Esophagus squamous epithelium (tissue), 5 donors: ENCODE measurements at regions not wholly inside any gene's neighbourhood (a gene's known extent, or its start where the extent isn't known, plus 50 kb on each side); places are given as distances from the start of the nearest gene placed in this dataset.

ENCODE experiments used
- DNase-seq: peaks from one replicate; lab custom pipeline; 2025; lab: John Stamatoyannopoulos, UW
- H3K27ac ChIP-seq, 4 donors: fragments of 200-600 bp; sonication (generic); one replicate each; pipeline ENCODE4 v1.5.1; 2016 to 2019; ENCODE audit warnings: mild to moderate bottlenecking in 1 of 4
- H3K27me3 ChIP-seq, 4 donors: fragments of 200-600 bp; sonication (generic); 1 replicate in 3 of 4; 2 replicates in 1 of 4; pipeline versions ENCODE4 v1.5.1 to v1.6.0; 2017 to 2021; ENCODE audit warnings: antibody characterized with exemption in 1 of 4
- H3K36me3 ChIP-seq, 3 donors: fragments of 200-600 bp; sonication (generic); one replicate each; pipeline ENCODE4 v1.5.1; 2016 to 2019
- H3K4me1 ChIP-seq, 3 donors: fragments of 200-600 bp; sonication (generic); one replicate each; pipeline ENCODE4 v1.5.1; 2017 to 2019
- H3K4me3 ChIP-seq, 4 donors: fragments of 200-600 bp; sonication (generic); 1 replicate in 3 of 4; 2 replicates in 1 of 4; pipeline ENCODE4 v1.5.1; 2016 to 2019; ENCODE audit warnings: mild to moderate bottlenecking in 2 of 4, moderate library complexity in 1 of 4
- H3K9me3 ChIP-seq, 3 donors: fragments of 200-600 bp; sonication (generic); one replicate each; pipeline ENCODE4 v1.5.1; 2016 to 2019
- POLR2A ChIP-seq, 4 donors: fragments of 450-650 bp; IDR thresholded peaks; one replicate each; pipeline ENCODE4 v1.6.1; 2017; ENCODE audit warnings: antibody characterized with exemption in 4 of 4, mild to moderate bottlenecking in 4 of 4, moderate library complexity in 3 of 4
- WGBS, 2 donors: methylation state at CpG; one replicate each; pipeline ENCODE4 v1.1.5; 2018; 5-methylcytosine and 5-hydroxymethylcytosine counted together
- intact Hi-C: fragments of 100-400 bp; cut with DNase I; formaldehyde crosslinking; loops from one replicate; pipeline ENCODE4 v1.15.0; 2022
- TF ChIP-seq, protein P1 (sequence below), 6 experiments: fragments of 450-650 bp in 4 of 6; fragments of 200-600 bp in 2 of 6; sonication (generic) in 2 of 6; IDR thresholded peaks; one replicate each; pipeline ENCODE4 v1.5.1; 2016 to 2019; ENCODE audit warnings: antibody characterized with exemption in 6 of 6, mild to moderate bottlenecking in 4 of 6, moderate library complexity in 4 of 6
- donor health status: DM: yes; HTN: yes; CAD: no.

DNA sequence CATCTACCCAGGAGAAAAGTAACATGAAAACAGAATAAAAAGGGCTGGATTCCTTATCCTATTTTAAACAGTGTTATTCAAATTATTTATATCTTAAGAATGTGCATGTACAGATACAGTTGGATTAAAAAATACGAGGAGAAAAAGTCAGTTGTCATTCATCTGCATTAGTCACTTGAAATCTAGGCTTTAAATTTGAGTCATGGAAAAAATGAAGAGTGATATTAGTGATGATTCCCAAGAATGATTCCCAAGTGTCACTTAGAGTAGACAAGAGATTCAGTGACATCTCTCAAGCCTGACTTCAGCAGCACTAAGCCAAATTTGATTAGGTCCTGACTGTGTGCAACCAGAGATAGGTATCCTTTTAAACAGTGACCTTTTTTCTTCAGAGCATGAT is 394.2 kb downstream of the IRS1 start:
- H3K9me3 ChIP-seq: no peaks in the 10 kb centered on the region
- no peak for DNase-seq
- no peaks in the 10 kb centered on the region for H3K27me3 ChIP-seq
- no peak overlapping the region for H3K4me3 ChIP-seq
- no peaks in the 10 kb centered on the region for H3K36me3 ChIP-seq
- TF ChIP-seq, protein P1, sequence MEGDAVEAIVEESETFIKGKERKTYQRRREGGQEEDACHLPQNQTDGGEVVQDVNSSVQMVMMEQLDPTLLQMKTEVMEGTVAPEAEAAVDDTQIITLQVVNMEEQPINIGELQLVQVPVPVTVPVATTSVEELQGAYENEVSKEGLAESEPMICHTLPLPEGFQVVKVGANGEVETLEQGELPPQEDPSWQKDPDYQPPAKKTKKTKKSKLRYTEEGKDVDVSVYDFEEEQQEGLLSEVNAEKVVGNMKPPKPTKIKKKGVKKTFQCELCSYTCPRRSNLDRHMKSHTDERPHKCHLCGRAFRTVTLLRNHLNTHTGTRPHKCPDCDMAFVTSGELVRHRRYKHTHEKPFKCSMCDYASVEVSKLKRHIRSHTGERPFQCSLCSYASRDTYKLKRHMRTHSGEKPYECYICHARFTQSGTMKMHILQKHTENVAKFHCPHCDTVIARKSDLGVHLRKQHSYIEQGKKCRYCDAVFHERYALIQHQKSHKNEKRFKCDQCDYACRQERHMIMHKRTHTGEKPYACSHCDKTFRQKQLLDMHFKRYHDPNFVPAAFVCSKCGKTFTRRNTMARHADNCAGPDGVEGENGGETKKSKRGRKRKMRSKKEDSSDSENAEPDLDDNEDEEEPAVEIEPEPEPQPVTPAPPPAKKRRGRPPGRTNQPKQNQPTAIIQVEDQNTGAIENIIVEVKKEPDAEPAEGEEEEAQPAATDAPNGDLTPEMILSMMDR (IDR thresholded peaks at IDR 0.05): no peak
- TF ChIP-seq POLR2A (IDR thresholded peaks at IDR 0.05): no peak
- no peaks in the 10 kb centered on the region for H3K4me1 ChIP-seq
- H3K27ac ChIP-seq: no peak overlapping the region
- intact Hi-C loops: no loop called here
- WGBS, 2 donors: 21 to 39% methylated on average over 1 of the region's 1 CpG

DNA sequence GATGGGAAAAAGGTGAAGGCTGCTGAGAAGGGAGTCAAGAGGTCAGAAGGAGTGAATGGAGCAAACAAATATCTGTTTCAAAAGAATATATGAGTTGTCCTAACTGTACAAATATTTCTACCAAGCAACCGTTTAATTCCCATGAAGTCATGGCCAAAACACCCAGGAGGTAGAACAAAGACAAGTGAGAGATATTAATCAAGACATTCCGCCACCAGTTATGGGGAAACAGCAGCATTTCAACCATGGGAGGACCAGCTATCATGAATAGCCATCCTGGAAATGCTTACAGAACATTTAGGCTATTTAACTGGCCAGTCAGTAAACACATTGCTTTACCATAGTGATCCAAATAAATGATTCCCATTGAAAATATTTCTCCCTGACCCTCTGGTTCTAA is 396.3 kb downstream of the IRS1 start:
- H3K27ac ChIP-seq: no peak overlapping the region
- H3K27me3 ChIP-seq: no peaks in the 10 kb centered on the region
- no peak for DNase-seq
- H3K4me3 ChIP-seq: no peak overlapping the region
- no peaks in the 10 kb centered on the region for H3K9me3 ChIP-seq
- TF ChIP-seq, protein P1 (IDR thresholded peaks at IDR 0.05): no peak
- no peak for TF ChIP-seq POLR2A (IDR thresholded peaks at IDR 0.05)
- H3K36me3 ChIP-seq: no peaks in the 10 kb centered on the region
- no peaks in the 10 kb centered on the region for H3K4me1 ChIP-seq
- intact Hi-C loops: no loop called here
- 58 to 61% methylated on average over 2 of the region's 2 CpGs for WGBS, 2 donors

DNA sequence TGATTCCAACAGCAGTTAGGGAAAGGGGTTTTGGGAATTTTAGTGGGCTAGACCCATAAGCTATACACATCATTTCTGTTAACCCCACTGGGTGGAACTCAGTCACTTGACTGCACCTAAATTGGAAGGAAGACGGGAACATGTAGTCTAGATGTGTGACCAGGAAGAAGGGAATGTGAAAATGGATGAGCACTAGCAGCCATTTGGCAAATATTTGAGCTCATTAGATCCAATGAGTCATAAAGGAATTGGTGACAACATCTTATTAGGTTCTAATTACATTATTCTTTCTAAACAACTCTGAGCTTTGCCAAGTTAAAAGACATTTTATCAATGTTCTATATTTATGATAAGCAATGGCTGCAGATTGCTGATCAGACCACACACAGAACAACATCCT is 400.6 kb downstream of the IRS1 start:
- intact Hi-C loops: no loop called here
- Histone ChIP-seq H3K4me1 (no peaks in the 10 kb centered on the region), H3K4me3 (no peak overlapping the region), H3K27me3 (no peaks in the 10 kb centered on the region), H3K36me3 (no peaks in the 10 kb centered on the region), H3K9me3 (no peaks in the 10 kb centered on the region), H3K27ac (no peak overlapping the region)
- 75 to 90% methylated on average over 1 of the region's 1 CpG for WGBS, 2 donors
- no peak for TF ChIP-seq POLR2A (IDR thresholded peaks at IDR 0.05)
- TF ChIP-seq, protein P1 (IDR thresholded peaks at IDR 0.05): no peak
- DNase-seq: no peak

DNA sequence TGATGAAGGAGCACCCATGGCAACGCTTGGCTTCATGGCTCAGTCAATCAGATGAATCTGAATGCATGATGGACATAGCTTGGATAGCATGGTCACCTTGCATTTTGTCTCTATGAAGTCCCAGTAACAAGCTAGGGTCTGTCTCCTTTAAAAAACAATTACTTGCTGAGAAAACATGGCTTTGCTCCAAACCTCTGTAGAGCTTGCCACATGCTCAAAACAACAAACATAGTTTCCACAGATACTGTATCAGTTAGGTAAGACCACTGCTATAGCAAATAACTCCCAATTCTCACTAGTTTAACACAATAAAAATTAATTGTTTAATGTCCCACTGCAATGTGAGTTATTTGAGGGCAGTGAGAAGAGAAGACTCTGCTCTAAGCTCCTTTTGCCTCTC is 401.0 kb downstream of the IRS1 start:
- H3K4me3 ChIP-seq: no peak overlapping the region
- H3K27me3 ChIP-seq: no peaks in the 10 kb centered on the region
- DNase-seq: no peak
- 80 to 100% methylated on average over 1 of the region's 1 CpG for WGBS, 2 donors
- H3K9me3 ChIP-seq: no peaks in the 10 kb centered on the region
- no peak overlapping the region for H3K27ac ChIP-seq
- TF ChIP-seq, protein P1 (IDR thresholded peaks at IDR 0.05): no peak
- no peak for TF ChIP-seq POLR2A (IDR thresholded peaks at IDR 0.05)
- H3K4me1 ChIP-seq: no peaks in the 10 kb centered on the region
- H3K36me3 ChIP-seq: no peaks in the 10 kb centered on the region
- intact Hi-C loops: no loop called here

DNA sequence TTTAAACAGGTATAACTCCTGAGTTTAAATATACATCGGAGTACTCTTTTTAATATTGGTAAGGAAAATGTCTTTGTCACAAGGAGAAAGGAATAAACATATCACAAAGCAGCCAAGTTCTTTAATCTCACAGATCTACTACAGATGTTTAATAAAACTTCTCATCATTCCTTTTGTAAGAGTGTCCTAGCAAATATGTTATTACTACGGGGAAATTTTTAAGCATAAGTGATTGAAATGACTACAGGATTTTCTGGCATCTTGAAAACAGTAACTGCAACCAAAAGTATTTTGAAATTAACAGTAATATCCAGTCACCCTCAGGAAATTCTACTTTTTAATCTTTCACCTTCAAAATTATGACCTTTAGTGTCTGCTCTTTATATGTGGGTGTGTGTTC is 403.1 kb downstream of the IRS1 start:
- Histone ChIP-seq H3K27ac (no peak overlapping the region), H3K9me3 (no peaks in the 10 kb centered on the region), H3K36me3 (no peaks in the 10 kb centered on the region), H3K27me3 (no peaks in the 10 kb centered on the region), H3K4me1 (no peaks in the 10 kb centered on the region), H3K4me3 (no peak overlapping the region)
- no peak for DNase-seq
- TF ChIP-seq, protein P1 (IDR thresholded peaks at IDR 0.05): no peak
- intact Hi-C loops: no loop called here
- WGBS, 2 donors: 68 to 75% methylated on average over 2 of the region's 2 CpGs
